ENCODE measurements at regions not wholly inside any gene's neighbourhood (a gene's known extent, or its start where the extent isn't known, plus 50 kb on each side); places are given as distances from the start of the nearest gene placed in this dataset.

DNA sequence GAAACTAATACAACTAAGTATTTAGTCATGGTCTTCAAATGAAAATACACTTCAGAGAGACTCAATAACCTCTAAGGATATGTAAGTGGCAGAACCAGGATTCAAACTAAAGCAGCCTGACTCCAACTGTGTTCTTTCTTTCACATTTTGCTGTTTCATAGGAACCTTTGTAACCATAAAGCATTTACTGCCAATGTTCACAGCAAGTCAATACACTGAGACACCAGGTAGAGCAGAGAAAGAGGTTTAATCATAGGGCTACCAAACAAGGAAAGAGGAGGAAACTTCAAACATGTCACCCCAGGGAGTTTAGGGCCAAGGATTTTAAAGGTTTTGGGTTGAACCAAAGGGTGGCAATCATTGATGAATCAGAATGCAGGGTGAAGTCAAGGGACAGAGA is 263.1 kb upstream of the PTGER4 start:
- no peak for TF ChIP-seq EZH2phosphoT487 (IDR thresholded peaks at IDR 0.05; ENCODE audit: borderline replicate concordance, low read length)
- TF ChIP-seq, protein P1, sequence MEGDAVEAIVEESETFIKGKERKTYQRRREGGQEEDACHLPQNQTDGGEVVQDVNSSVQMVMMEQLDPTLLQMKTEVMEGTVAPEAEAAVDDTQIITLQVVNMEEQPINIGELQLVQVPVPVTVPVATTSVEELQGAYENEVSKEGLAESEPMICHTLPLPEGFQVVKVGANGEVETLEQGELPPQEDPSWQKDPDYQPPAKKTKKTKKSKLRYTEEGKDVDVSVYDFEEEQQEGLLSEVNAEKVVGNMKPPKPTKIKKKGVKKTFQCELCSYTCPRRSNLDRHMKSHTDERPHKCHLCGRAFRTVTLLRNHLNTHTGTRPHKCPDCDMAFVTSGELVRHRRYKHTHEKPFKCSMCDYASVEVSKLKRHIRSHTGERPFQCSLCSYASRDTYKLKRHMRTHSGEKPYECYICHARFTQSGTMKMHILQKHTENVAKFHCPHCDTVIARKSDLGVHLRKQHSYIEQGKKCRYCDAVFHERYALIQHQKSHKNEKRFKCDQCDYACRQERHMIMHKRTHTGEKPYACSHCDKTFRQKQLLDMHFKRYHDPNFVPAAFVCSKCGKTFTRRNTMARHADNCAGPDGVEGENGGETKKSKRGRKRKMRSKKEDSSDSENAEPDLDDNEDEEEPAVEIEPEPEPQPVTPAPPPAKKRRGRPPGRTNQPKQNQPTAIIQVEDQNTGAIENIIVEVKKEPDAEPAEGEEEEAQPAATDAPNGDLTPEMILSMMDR (conservative IDR thresholded peaks at IDR 0.05; ENCODE audit: low read depth, low read length) = no peak
